Ovary (tissue), 4 donors: ENCODE measurements at regions not wholly inside any gene's neighbourhood (a gene's known extent, or its start where the extent isn't known, plus 50 kb on each side); places are given as distances from the start of the nearest gene placed in this dataset. TPM values are rescaled to one million over a fixed set of nuclear protein-coding genes. Genes with fewer than 3 reads are reported as not detected.
A peak's percentile ranks its signal among the peaks of the same experiment; 100 is the strongest.

ENCODE experiments used
- microRNA counts: library from miRNA; unstranded; fragments of <30 nt; microRNA quantifications from one replicate; lab custom pipeline; 2016
- microRNA-seq, 3 donors: library from miRNA; unstranded; fragments of <30 nt; microRNA quantifications; one replicate each; pipeline versions ENCODE4 to v1.2.0, GENCODE V29; 2019 to 2020
- small RNA-seq: library from RNA; depleted of rRNA; stranded (forward); fragments of <200 nt; gene quantifications from one replicate; pipeline ENCODE3, GENCODE V24; 2016
- donor health status: DM: no; HTN: no; CAD: no; lungs with moderate emphysema.
- donor health status: DM: no; HTN: no; CAD: no.
- donor health status: DM: yes; HTN: yes; CAD: no.

MicroRNA genes in the stretch of these regions (microRNA counts, 767-probe panel; counts per million panel counts)
- 3,522 counts per million, percentile 87 among the panel's probes with 10 or more counts for microRNA hsa-miR-30a-5p (lab: Ali Mortazavi, UCI)

Small RNA genes in the stretch of these regions (microRNA-seq; reads per million reads assigned to microRNA genes)
- gene MIR30A (1,069 to 1,942 (median 1,773) reads per million in 3 donors), gene MIR30C2 (4.5 to 14.8 (median 13.7) reads per million in 3 donors)

Small RNA genes in the stretch of these regions (small RNA-seq; reads per million reads assigned to genes)
- gene MIR30A = 900 reads per million, percentile 96 among the genes with 10 or more reads in this experiment
- gene MIR30C2 = 17.3 reads per million, percentile 86 among the genes with 10 or more reads in this experiment
- not detected for gene RNU4-66P
